ENCODE measurements at regions not wholly inside any gene's neighbourhood (a gene's known extent, or its start where the extent isn't known, plus 50 kb on each side); places are given as distances from the start of the nearest gene placed in this dataset.

- TF ChIP-seq POLR2A (IDR thresholded peaks at IDR 0.05; ENCODE audit: low read depth, low read length): no peak
- TF ChIP-seq TAF1 (IDR thresholded peaks at IDR 0.05; ENCODE audit: low read depth, low read length): no peak
- no peak for TF ChIP-seq POLR2AphosphoS5 (IDR thresholded peaks at IDR 0.05; ENCODE audit: low read depth, low read length)
- TF ChIP-seq SPI1 (IDR thresholded peaks at IDR 0.05; ENCODE audit: low read depth, low read length): no peak
- TF ChIP-seq POU2F2 (IDR thresholded peaks at IDR 0.05; ENCODE audit: low read depth, low read length): no peak
- no peak for TF ChIP-seq PAX5 (IDR thresholded peaks at IDR 0.05; ENCODE audit: insufficient read depth, low read length, severe bottlenecking)
Measured at GRCh38 chr11:98180921-98181320, 839.8 kb upstream of the CNTN5 start.

All from GM12891 (cell line).